ENCODE measurements at regions not wholly inside any gene's neighbourhood (a gene's known extent, or its start where the extent isn't known, plus 50 kb on each side); places are given as distances from the start of the nearest gene placed in this dataset.

GRCh38 chr4:110682311-110682710, 59.4 kb upstream of the PITX2 start:
- Histone ChIP-seq H3K4me3 (no peak overlapping the region), H3K27me3 (no peaks in the 10 kb centered on the region), H3K27ac (no peak overlapping the region), H3K4me1 (no peaks in the 10 kb centered on the region), H3K36me3 (no peaks in the 10 kb centered on the region), H3K9me3 (no peaks in the 10 kb centered on the region)
- 28 to 33% methylated on average over 1 of the region's 1 CpG for whole genome bisulfite sequencing, 2 donors (ENCODE audit: low coverage in 1 of 2)
- no peak for ATAC-seq
- TF ChIP-seq POLR2AphosphoS5 (IDR thresholded peaks at IDR 0.05) = no peak
- TF ChIP-seq CTCF (IDR thresholded peaks at IDR 0.05) = no peak
- no peak for TF ChIP-seq EP300 (IDR thresholded peaks at IDR 0.05)

GRCh38 chr4:110683601-110684000, 60.7 kb upstream of the PITX2 start:
- Histone ChIP-seq H3K4me3 (no peak overlapping the region), H3K36me3 (no peaks in the 10 kb centered on the region), H3K27me3 (no peaks in the 10 kb centered on the region), H3K27ac (no peak overlapping the region), H3K4me1 (no peaks in the 10 kb centered on the region), H3K9me3 (no peaks in the 10 kb centered on the region)
- WGBS, 2 donors (ENCODE audit: low coverage in 1 of 2) = 88 to 97% methylated on average over 5 to 9 of the region's 11 CpGs
- TF ChIP-seq CTCF (IDR thresholded peaks at IDR 0.05) (no peak), EP300 (IDR thresholded peaks at IDR 0.05) (no peak), POLR2AphosphoS5 (IDR thresholded peaks at IDR 0.05) (no peak), POLR2A (IDR thresholded peaks at IDR 0.05) (no peak)
- no peak for ATAC-seq

- ATAC-seq = no peak
- Histone ChIP-seq H3K36me3 (no peaks in the 10 kb centered on the region), H3K27ac (no peak overlapping the region), H3K4me3 (no peak overlapping the region), H3K9me3 (no peaks in the 10 kb centered on the region), H3K4me1 (no peaks in the 10 kb centered on the region), H3K27me3 (no peaks in the 10 kb centered on the region)
- WGBS, 2 donors (ENCODE audit: low coverage in 1 of 2) = 90 to 98% methylated on average over 6 of the region's 6 CpGs
- no peak for TF ChIP-seq POLR2AphosphoS5 (IDR thresholded peaks at IDR 0.05)
Measured at GRCh38 chr4:110702326-110702725, 79.4 kb upstream of the PITX2 start.

GRCh38 chr4:110704748-110705439, 82.0 kb upstream of the PITX2 start:
- TF ChIP-seq EP300 (IDR thresholded peaks at IDR 0.05) (no peak), POLR2A (IDR thresholded peaks at IDR 0.05) (no peak), POLR2AphosphoS5 (IDR thresholded peaks at IDR 0.05) (no peak), CTCF (IDR thresholded peaks at IDR 0.05) (no peak)
- 68 to 89% methylated on average over 6 of the region's 7 CpGs for WGBS, 2 donors (ENCODE audit: low coverage in 1 of 2)
- Histone ChIP-seq H3K4me3 (no peak overlapping the region), H3K36me3 (no peaks in the 10 kb centered on the region), H3K9me3 (no peaks in the 10 kb centered on the region), H3K27ac (no peak overlapping the region), H3K4me1 (no peaks in the 10 kb centered on the region), H3K27me3 (no peaks in the 10 kb centered on the region)
- ATAC-seq = no peak

- H3K9me3 ChIP-seq = no peaks in the 10 kb centered on the region
- WGBS, 2 donors (ENCODE audit: low coverage in 1 of 2) = 90 to 100% methylated on average over 1 to 4 of the region's 4 CpGs
- H3K36me3 ChIP-seq = no peaks in the 10 kb centered on the region
- no peak overlapping the region for H3K27ac ChIP-seq
- H3K4me3 ChIP-seq = no peak overlapping the region
- H3K4me1 ChIP-seq = no peaks in the 10 kb centered on the region
- H3K27me3 ChIP-seq = no peaks in the 10 kb centered on the region
- no peak for ATAC-seq
- TF ChIP-seq CTCF (IDR thresholded peaks at IDR 0.05) (no peak), POLR2A (IDR thresholded peaks at IDR 0.05) (no peak), EP300 (IDR thresholded peaks at IDR 0.05) (no peak), POLR2AphosphoS5 (IDR thresholded peaks at IDR 0.05) (no peak)
Measured at GRCh38 chr4:110705440-110705782, 82.5 kb upstream of the PITX2 start.
